22Rv1 (cell line): ENCODE measurements at regions not wholly inside any gene's neighbourhood (a gene's known extent, or its start where the extent isn't known, plus 50 kb on each side); places are given as distances from the start of the nearest gene placed in this dataset.

Experiments
- H3K27ac ChIP-seq: fragments of 450-650 bp; 2 replicates; pipeline ENCODE4 v1.5.1; 2017
- CTCF ChIP-seq: fragments of 450-650 bp; IDR thresholded peaks from 2 replicates; pipeline ENCODE4 v1.5.1; 2017; ENCODE audit warnings: mild to moderate bottlenecking
- ZFX ChIP-seq: fragments of 450-650 bp; IDR thresholded peaks from 2 replicates; pipeline ENCODE4 v1.6.1; 2017; ENCODE audit warnings: antibody characterized with exemption, borderline replicate concordance

DNA sequence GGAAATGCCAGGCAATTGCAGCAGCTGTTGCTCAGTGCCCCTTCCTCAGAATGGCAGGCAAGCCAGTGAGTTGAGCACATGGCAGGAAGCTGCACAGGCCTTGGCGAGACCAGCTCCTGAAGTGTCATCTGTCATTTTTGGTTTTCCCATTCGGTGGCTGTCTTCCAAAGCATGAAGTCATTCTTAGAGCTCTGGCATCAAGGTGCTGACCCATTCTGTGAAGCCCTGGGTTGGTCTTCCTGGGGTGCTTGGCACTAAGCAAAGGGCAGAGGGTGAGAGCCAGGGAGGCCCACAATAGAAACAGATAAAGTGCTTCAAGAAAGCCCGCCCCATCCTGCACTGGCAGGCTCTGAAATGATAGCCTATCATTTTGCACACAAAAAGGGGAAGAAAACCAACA lies 150.5 kb downstream of the VAPA start:
- no peak for TF ChIP-seq ZFX
- TF ChIP-seq CTCF, result no peak
- H3K27ac ChIP-seq, result no peak overlapping the region

GRCh38 chr18:10065296-10065695 lies 151.5 kb downstream of the VAPA start:
- TF ChIP-seq ZFX, result no peak
- TF ChIP-seq CTCF, result no peak
- no peak overlapping the region for H3K27ac ChIP-seq

DNA sequence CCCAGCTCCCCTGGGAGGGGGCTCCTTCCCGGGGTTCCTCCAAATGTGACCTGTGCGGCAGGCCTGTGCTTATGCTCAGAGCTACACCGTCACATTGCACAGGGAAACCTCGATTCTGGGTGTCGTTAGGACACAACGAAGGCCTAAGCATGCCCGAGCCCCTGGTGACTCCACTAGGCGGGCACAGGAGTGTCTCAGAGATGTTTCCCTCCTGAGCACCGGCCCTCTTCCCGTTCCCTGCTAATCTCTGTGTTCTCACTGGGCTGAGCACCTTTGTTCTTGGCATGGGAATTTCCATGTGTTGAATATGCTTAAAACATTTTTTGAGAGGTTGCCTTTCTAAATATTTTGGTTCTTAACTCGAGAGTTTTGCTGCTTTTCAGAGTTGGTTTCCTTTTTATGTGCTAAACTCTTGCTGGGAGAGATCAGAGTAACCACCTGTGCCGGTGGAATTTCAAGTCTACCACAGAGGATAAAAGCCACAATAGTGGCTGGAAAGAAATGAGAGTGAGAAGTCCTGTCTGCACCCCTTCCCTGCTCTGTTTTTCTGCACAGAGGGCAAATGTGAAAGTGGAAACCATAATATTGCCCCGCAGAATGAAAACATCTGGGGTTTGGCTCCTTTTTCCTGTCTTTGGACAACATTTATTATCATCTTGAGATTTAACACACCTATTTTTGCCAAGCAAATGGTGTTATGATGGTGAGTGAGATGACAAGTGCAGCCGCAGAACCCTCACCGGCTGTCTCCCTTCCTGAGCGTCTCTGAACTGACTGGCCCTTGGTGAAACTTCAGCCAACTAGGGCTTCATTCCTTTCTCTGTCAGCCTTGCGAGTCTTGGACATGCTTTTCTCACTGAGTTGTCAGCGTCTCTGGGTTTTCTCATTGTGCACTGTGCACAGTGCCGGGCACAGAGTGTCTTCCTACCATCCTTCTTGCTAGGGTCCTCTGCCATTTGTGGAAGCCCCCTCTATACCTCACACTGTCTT lies 154.1 kb downstream of the VAPA start:
- TF ChIP-seq CTCF (no peak), ZFX (no peak)
- no peak overlapping the region for H3K27ac ChIP-seq

DNA sequence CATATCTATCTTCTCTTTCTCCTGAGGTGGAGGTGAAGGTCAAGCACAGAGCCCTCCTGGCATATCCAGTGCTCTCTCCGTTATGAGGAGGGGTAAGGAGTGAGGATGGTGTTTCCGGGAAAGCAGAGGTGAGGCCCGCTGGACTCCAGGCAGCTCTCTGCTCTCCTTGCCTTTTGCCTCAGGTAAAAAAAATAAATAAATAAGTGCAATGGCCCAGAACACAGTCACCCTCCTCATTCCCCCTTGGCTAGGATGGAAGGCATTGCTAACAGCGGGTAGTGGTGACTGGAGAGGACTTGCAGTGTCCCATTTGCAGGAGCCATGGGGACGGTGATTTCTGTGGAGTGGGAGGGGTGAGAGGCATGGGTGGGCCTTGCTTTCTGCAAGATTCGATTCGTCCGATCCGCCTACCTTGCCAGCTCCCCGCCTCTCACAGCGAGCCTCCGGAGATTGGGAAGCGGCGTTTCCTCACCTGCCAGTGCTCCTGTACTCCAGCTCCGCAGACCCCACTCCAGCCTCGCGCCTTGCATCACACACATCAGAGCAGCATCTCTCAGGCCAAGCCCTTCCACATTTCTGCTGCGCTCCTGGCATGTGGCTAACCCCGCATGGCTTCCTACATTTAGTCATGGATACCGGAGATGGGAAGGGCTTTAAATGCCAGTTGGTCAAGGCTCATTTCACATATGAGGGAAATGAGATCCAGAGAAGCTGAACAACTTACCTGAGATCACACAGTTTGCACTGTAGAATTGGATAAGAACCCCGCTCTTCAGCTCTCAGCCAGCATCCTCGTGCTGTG lies 155.2 kb downstream of the VAPA start:
- H3K27ac ChIP-seq, result no peak overlapping the region
- TF ChIP-seq ZFX (no peak), CTCF (no peak)

DNA sequence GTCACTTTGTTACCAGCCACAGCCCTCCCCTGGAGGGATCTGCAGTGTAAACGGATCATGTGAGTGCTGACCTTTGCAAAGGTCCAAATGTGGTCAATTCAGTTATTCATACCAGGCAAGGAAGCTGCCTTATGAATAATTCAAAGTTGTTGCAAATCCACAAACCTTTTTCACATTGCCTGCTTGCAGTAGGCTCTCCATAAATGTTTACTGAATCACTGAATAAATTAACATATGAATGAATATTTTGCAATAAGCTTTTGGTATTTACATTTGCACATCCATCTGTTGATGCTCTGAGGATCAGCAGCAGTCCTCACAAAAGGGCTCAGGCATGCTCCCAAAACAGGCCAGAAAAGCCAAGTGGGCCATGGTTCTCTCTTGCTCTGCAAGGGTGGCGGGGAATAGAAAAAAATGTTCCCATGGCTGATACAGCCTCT lies 156.8 kb downstream of the VAPA start:
- H3K27ac ChIP-seq, result no peak overlapping the region
- TF ChIP-seq CTCF (no peak), ZFX (no peak)

- no peak overlapping the region for H3K27ac ChIP-seq
- TF ChIP-seq ZFX, result no peak
Measured at GRCh38 chr18:10072671-10073175, 158.9 kb downstream of the VAPA start.

DNA sequence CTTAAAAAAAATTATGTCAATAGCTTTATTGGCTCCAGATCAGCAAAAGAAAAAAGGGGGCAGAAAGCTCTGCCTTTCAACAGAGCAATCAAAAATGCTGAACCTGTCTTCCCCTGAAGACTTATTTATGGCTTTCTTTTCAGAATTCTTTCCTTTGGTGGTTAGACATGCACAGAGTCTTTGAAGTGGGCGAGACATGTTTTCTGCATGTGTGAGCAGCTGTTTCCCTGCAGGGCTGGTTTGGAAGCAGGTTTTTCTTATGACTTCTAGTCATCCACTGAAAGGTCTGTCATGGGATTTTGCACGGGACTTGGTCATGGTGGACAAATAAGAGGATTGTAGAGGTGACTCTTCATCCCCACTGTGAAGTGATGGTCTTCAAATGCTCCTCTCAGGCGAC lies 160.3 kb downstream of the VAPA start:
- H3K27ac ChIP-seq, result no peak overlapping the region
- TF ChIP-seq CTCF, result no peak
- TF ChIP-seq ZFX, result no peak
